ENCODE measurements at regions not wholly inside any gene's neighbourhood (a gene's known extent, or its start where the extent isn't known, plus 50 kb on each side); places are given as distances from the start of the nearest gene placed in this dataset.

DNA sequence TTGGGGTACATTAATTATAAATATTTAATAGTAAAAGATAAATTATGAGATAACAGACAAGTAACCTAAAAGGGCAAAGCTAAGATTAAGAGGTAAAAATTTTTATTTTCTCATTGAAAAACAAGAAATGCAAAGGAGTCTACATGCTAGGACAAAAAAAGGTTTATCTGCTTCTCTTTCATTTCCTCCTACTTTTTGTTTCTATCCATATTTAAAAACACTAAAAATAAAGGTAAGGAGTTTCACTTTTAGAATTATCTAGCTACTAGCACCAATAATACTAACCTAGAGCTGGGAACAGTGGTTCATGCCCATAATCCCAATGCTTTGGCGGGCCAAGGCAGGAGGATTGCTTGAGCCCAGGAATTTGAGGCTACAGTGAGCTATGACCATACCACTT lies 1551.7 kb upstream of the SLC39A10 start:
- ChIA-PET POLR2A (ENCODE audit: unreplicated experiment) (no interaction called here), CTCF (no interaction called here)
- H2AFZ ChIP-seq (ENCODE audit: low read length): no peak overlapping the region
- intact Hi-C loops (cut with micrococcal nuclease): no loop called here
- no peaks in the 10 kb centered on the region for H3K9me2 ChIP-seq (replicated peaks; ENCODE audit: low read length)
- DNase-seq (no peak), ATAC-seq (no peak)
- H3K9me3 ChIP-seq (ENCODE audit: low read length): no peaks in the 10 kb centered on the region
- BruUV-seq (replicated peaks): no TSS peak
- no peak for TF ChIP-seq EZH2 (IDR thresholded peaks at IDR 0.05; ENCODE audit: low read length, unreplicated experiment)
- no peak for TF ChIP-seq CTCF (conservative IDR thresholded peaks at IDR 0.05; ENCODE audit: low read depth, low read length)
- TF ChIP-seq EZH2phosphoT487 (IDR thresholded peaks at IDR 0.05; ENCODE audit: borderline replicate concordance, low read length): no peak
- no peak overlapping the region for H3K9ac ChIP-seq (ENCODE audit: low read length)
- H3K36me3 ChIP-seq (ENCODE audit: low read depth, low read length): no peaks in the 10 kb centered on the region
- H3K27ac ChIP-seq (ENCODE audit: low read length): no peak overlapping the region
- no peaks in the 10 kb centered on the region for H4K20me1 ChIP-seq (ENCODE audit: low read length)
- no peaks in the 10 kb centered on the region for H3F3A ChIP-seq (ENCODE audit: low read length, unreplicated experiment)
- H3K4me1 ChIP-seq (ENCODE audit: insufficient read depth, low read length): no peaks in the 10 kb centered on the region
- H3K27me3 ChIP-seq (ENCODE audit: low read length): no peaks in the 10 kb centered on the region
- no peak overlapping the region for H3K4me2 ChIP-seq (ENCODE audit: low read length)
- no peaks in the 10 kb centered on the region for H3K79me2 ChIP-seq (ENCODE audit: low read length)
- H3K4me3 ChIP-seq (ENCODE audit: low read length): no peak overlapping the region

DNA sequence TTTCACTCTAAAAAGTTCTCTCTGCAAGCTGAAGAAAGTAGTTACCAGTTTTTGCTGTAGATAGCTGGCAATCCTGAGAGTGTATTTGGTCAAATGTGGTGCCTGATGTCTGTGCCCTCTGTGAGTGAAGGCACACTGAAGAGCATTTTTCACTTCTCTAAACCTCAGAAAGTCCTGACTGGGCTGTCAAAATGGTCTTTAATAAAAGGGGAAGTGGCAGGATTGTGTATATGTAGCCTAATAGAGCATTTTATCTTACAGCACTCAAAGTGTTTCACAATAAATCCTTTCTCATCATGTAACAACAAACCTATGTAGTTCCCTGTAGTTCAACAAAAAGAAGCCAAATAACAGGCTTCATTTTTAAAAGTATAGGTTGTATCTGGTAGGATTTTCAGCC lies 1552.3 kb upstream of the SLC39A10 start:
- Histone ChIP-seq H3K27ac (ENCODE audit: low read length) (no peak overlapping the region), H3K27me3 (ENCODE audit: low read length) (no peaks in the 10 kb centered on the region), H2AFZ (ENCODE audit: low read length) (no peak overlapping the region), H3K9me2 (replicated peaks; ENCODE audit: low read length) (no peaks in the 10 kb centered on the region), H3K9ac (ENCODE audit: low read length) (no peak overlapping the region), H3F3A (ENCODE audit: low read length, unreplicated experiment) (no peaks in the 10 kb centered on the region), H3K79me2 (ENCODE audit: low read length) (no peaks in the 10 kb centered on the region), H4K20me1 (ENCODE audit: low read length) (no peaks in the 10 kb centered on the region), H3K4me1 (ENCODE audit: insufficient read depth, low read length) (no peaks in the 10 kb centered on the region), H3K9me3 (ENCODE audit: low read length) (no peaks in the 10 kb centered on the region), H3K4me3 (ENCODE audit: low read length) (no peak overlapping the region), H3K36me3 (ENCODE audit: low read depth, low read length) (no peaks in the 10 kb centered on the region), H3K4me2 (ENCODE audit: low read length) (no peak overlapping the region)
- no peak for ATAC-seq
- BruUV-seq (replicated peaks): no TSS peak
- ChIA-PET CTCF (no interaction called here), POLR2A (ENCODE audit: unreplicated experiment) (no interaction called here)
- intact Hi-C loops (cut with micrococcal nuclease): no loop called here
- no peak for TF ChIP-seq EZH2 (IDR thresholded peaks at IDR 0.05; ENCODE audit: low read length, unreplicated experiment)
- DNase-seq: no peak

- H3K9me2 ChIP-seq (replicated peaks; ENCODE audit: low read length): no peaks in the 10 kb centered on the region
- H3K4me2 ChIP-seq (ENCODE audit: low read length): no peak overlapping the region
- H3K9ac ChIP-seq (ENCODE audit: low read length): no peak overlapping the region
- no peak overlapping the region for H3K27ac ChIP-seq (ENCODE audit: low read length)
- intact Hi-C loops (cut with micrococcal nuclease): no loop called here
- ATAC-seq (no peak), DNase-seq (no peak)
- H4K20me1 ChIP-seq (ENCODE audit: low read length): no peaks in the 10 kb centered on the region
- no peaks in the 10 kb centered on the region for H3F3A ChIP-seq (ENCODE audit: low read length, unreplicated experiment)
- ChIA-PET CTCF (no interaction called here), POLR2A (ENCODE audit: unreplicated experiment) (no interaction called here)
- no peak overlapping the region for H3K4me3 ChIP-seq (ENCODE audit: low read length)
- H3K79me2 ChIP-seq (ENCODE audit: low read length): no peaks in the 10 kb centered on the region
- H3K36me3 ChIP-seq (ENCODE audit: low read depth, low read length): no peaks in the 10 kb centered on the region
- H3K9me3 ChIP-seq (ENCODE audit: low read length): no peaks in the 10 kb centered on the region
- no peaks in the 10 kb centered on the region for H3K4me1 ChIP-seq (ENCODE audit: insufficient read depth, low read length)
- no peak overlapping the region for H2AFZ ChIP-seq (ENCODE audit: low read length)
- no TSS peak for BruUV-seq (replicated peaks)
- no peak for TF ChIP-seq EZH2phosphoT487 (IDR thresholded peaks at IDR 0.05; ENCODE audit: borderline replicate concordance, low read length)
- no peak for TF ChIP-seq EZH2 (IDR thresholded peaks at IDR 0.05; ENCODE audit: low read length, unreplicated experiment)
- no peak for TF ChIP-seq CTCF (conservative IDR thresholded peaks at IDR 0.05; ENCODE audit: low read depth, low read length)
- H3K27me3 ChIP-seq (ENCODE audit: low read length): no peaks in the 10 kb centered on the region
Measured at GRCh38 chr2:194103941-194104659, 1552.9 kb upstream of the SLC39A10 start.
